CD4-positive, alpha-beta T cell (primary cell): ENCODE measurements at regions not wholly inside any gene's neighbourhood (a gene's known extent, or its start where the extent isn't known, plus 50 kb on each side); places are given as distances from the start of the nearest gene placed in this dataset.

Experiments
- ATAC-seq: fragments of 200-7000 bp; cut with Tn5 transposase; one replicate; pipeline ENCODE4 v1.10.0; 2022; ENCODE audit warnings: mild to moderate bottlenecking; ENCODE audit not compliant: poor library complexity
- CTCF ChIA-PET: fragments of 350-600 bp; sonication (Branson Sonifier 250); formaldehyde crosslinking; loops from one replicate; lab custom pipeline; 2021; ENCODE audit warnings: antibody characterized with exemption, inconsistent platforms; lab: Charles Lee
- POLR2A ChIA-PET: fragments of 350-600 bp; sonication (Branson Sonifier 250); formaldehyde crosslinking; loops from one replicate; lab custom pipeline; 2021; ENCODE audit warnings: antibody characterized with exemption, inconsistent platforms; lab: Charles Lee
- DNase-seq, 14 experiments: peaks; one replicate each; pipeline ENCODE4 v3.0.0-alpha.2; 2013 to 2020; ENCODE audit warnings: mixed read lengths in 2 of 14
- H3K27ac ChIP-seq, 2 donors: one replicate each; pipeline versions ENCODE4 v1.5.1 to v1.7.0; 2013; ENCODE audit warnings: low read length in 2 of 2, low read depth in 1 of 2, mild to moderate bottlenecking in 1 of 2
- H3K27me3 ChIP-seq, 2 experiments: 1 replicate in 1 of 2; 2 replicates in 1 of 2; pipeline versions ENCODE4 v1.6.1 to v1.7.0; 2013; ENCODE audit warnings: low read length in 2 of 2, control low read depth in 1 of 2, mild to moderate bottlenecking in 1 of 2, moderate library complexity in 1 of 2; ENCODE audit not compliant: insufficient read depth in 2 of 2, control insufficient read depth in 1 of 2
- H3K36me3 ChIP-seq: one replicate; pipeline ENCODE4 v1.6.1; 2013; ENCODE audit warnings: low read length, control low read depth; ENCODE audit not compliant: insufficient read depth
- H3K4me1 ChIP-seq: one replicate; pipeline ENCODE4 v1.6.1; 2013; ENCODE audit warnings: low read length, control low read depth; ENCODE audit not compliant: insufficient read depth
- H3K4me3 ChIP-seq: one replicate; pipeline ENCODE4 v1.5.1; 2013; ENCODE audit warnings: mild to moderate bottlenecking, low read length, moderate library complexity
- H3K9me3 ChIP-seq, 2 experiments: 1 replicate in 1 of 2; 2 replicates in 1 of 2; pipeline versions ENCODE4 v1.6.1 to v1.7.0; 2013; ENCODE audit warnings: low read length in 2 of 2, mild to moderate bottlenecking in 2 of 2, control low read depth in 1 of 2, moderate library complexity in 1 of 2; ENCODE audit not compliant: control insufficient read depth in 1 of 2, insufficient read depth in 1 of 2
- H3K27ac Mint-ChIP-seq: one replicate; pipeline ENCODE4 v1.8.0; 2020; ENCODE audit warnings: mixed read lengths
- H3K27me3 Mint-ChIP-seq: one replicate; pipeline ENCODE4 v1.8.0; 2021; ENCODE audit warnings: mixed read lengths
- H3K36me3 Mint-ChIP-seq: one replicate; pipeline ENCODE4 v1.8.0; 2021; ENCODE audit warnings: low read depth, mixed read lengths
- H3K4me1 Mint-ChIP-seq: one replicate; pipeline ENCODE4 v1.8.0; 2021; ENCODE audit warnings: low read depth, mixed read lengths
- H3K4me3 Mint-ChIP-seq: one replicate; pipeline ENCODE4 v1.8.0; 2020; ENCODE audit warnings: mild to moderate bottlenecking, mixed read lengths
- H3K9me3 Mint-ChIP-seq: one replicate; pipeline ENCODE4 v1.8.0; 2020; ENCODE audit warnings: mixed read lengths
- CTCF ChIP-seq: fragments of 200-600 bp; IDR thresholded peaks from one replicate; pipeline ENCODE4 v1.8.0; 2022; ENCODE audit warnings: antibody characterized with exemption, mild to moderate bottlenecking
- intact Hi-C, 2 experiments: fragments of 100-400 bp; cut with DNase I in 1 of 2; cut with micrococcal nuclease in 1 of 2; formaldehyde crosslinking; loops; one replicate each; pipeline versions ENCODE4 v1.15.1 to v1.9.0; 2023 to 2025; cut with DNase I, micrococcal nuclease

GRCh38 chr13:105906746-105907145 is 628.7 kb downstream of the EFNB2 start:
- CTCF ChIA-PET = no interaction called here

GRCh38 chr13:105904034-105904742 is 631.3 kb downstream of the EFNB2 start:
- H3K9me3 ChIP-seq = no peaks in the 10 kb centered on the region
- H3K27me3 ChIP-seq = peaks cover 0 to 3% of the 10 kb centered on the region in 2 experiments
- Mint-ChIP-seq H3K36me3 (no peaks in the 10 kb centered on the region), H3K4me1 (peaks cover 16% of the 10 kb centered on the region), H3K27me3 (peaks cover 8% of the 10 kb centered on the region), H3K27ac (no peak overlapping the region), H3K4me3 (no peak overlapping the region), H3K9me3 (no peaks in the 10 kb centered on the region)
- ATAC-seq (no peak), DNase-seq (no peak)
- TF ChIP-seq CTCF = no peak
- CTCF ChIA-PET = no interaction called here
- H3K4me1 ChIP-seq = peaks cover 7% of the 10 kb centered on the region
- H3K27ac ChIP-seq = no peak overlapping the region
- POLR2A ChIA-PET = no interaction called here
- no peaks in the 10 kb centered on the region for H3K36me3 ChIP-seq
- H3K4me3 ChIP-seq = no peak overlapping the region
- intact Hi-C loops = no loop called here

More at GRCh38 chr13:105906746-105907145, 628.7 kb downstream of the EFNB2 start:
- Mint-ChIP-seq H3K9me3 (no peaks in the 10 kb centered on the region), H3K4me3 (no peak overlapping the region), H3K36me3 (no peaks in the 10 kb centered on the region), H3K4me1 (peaks cover 26% of the 10 kb centered on the region), H3K27ac (no peak overlapping the region), H3K27me3 (peaks cover 13% of the 10 kb centered on the region)
- Histone ChIP-seq H3K4me1 (peaks cover 7% of the 10 kb centered on the region), H3K27me3 (peaks cover 0 to 3% of the 10 kb centered on the region in 2 experiments), H3K4me3 (no peak overlapping the region), H3K36me3 (no peaks in the 10 kb centered on the region), H3K9me3 (no peaks in the 10 kb centered on the region), H3K27ac (no peak overlapping the region)
- ATAC-seq (no peak), DNase-seq (no peak)
- intact Hi-C loops = no loop called here
- POLR2A ChIA-PET = no interaction called here
- no peak for TF ChIP-seq CTCF

DNA sequence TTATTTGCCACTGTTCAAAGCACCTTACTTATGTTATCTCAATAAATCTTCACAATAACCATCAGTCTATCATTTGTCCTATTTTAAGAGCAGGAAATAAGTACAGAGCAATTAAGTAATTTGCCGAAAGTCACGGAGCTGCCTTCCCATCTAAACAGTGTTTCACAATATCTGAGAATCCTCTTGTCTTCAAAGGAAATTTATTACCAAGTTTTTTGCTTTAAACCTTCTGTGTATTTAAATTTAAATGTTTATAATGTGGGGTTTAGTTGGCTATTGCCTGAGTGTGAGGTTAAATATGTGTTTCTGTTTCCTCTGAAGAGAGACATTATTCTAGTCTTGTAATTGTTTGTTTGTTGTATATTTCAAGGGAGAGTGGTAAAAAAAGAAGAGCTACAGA is 633.1 kb downstream of the EFNB2 start:
- no peak for DNase-seq
- TF ChIP-seq CTCF = no peak
- Mint-ChIP-seq H3K9me3 (no peaks in the 10 kb centered on the region), H3K27ac (no peak overlapping the region), H3K4me3 (no peak overlapping the region), H3K4me1 (no peaks in the 10 kb centered on the region), H3K27me3 (peaks cover 17% of the 10 kb centered on the region), H3K36me3 (no peaks in the 10 kb centered on the region)
- POLR2A ChIA-PET = no interaction called here
- Histone ChIP-seq H3K4me3 (no peak overlapping the region), H3K27ac (no peak overlapping the region), H3K9me3 (no peaks in the 10 kb centered on the region), H3K27me3 (peaks cover 0 to 3% of the 10 kb centered on the region in 2 experiments), H3K36me3 (no peaks in the 10 kb centered on the region), H3K4me1 (no peaks in the 10 kb centered on the region)
- intact Hi-C loops = no loop called here
- CTCF ChIA-PET = no interaction called here
- no peak for ATAC-seq
